ENCODE measurements at regions not wholly inside any gene's neighbourhood (a gene's known extent, or its start where the extent isn't known, plus 50 kb on each side); places are given as distances from the start of the nearest gene placed in this dataset.
A peak's percentile ranks its signal among the peaks of the same experiment; 100 is the strongest.
"Not testable (repeated sequence)": the region's sequence is repeated elsewhere in the genome, so short reads cannot be mapped to it uniquely, and the experiment has no call there.

- peak in 2 of 3 experiments; percentile 52 to 74 for DNase-seq
These were observed 227.1 kb upstream of the NBPF12 start for GRCh38 chr1:146710838-146711521.

- not testable (repeated sequence) for DNase-seq
These were observed 228.8 kb upstream of the NBPF12 start for GRCh38 chr1:146709302-146709701.

GRCh38 chr1:146704162-146704724, 233.9 kb upstream of the NBPF12 start:
- DNase-seq: not testable (repeated sequence)

GRCh38 chr1:146701320-146701719, 236.8 kb upstream of the NBPF12 start:
- not testable (repeated sequence) for DNase-seq

- not testable (repeated sequence) for DNase-seq
These were observed 242.7 kb upstream of the NBPF12 start for GRCh38 chr1:146695388-146695787.

- DNase-seq: not testable (repeated sequence)
These were observed 246.3 kb upstream of the NBPF12 start for GRCh38 chr1:146691798-146692197.

GRCh38 chr1:146688893-146689292, 249.2 kb upstream of the NBPF12 start:
- DNase-seq: not testable (repeated sequence)

GRCh38 chr1:146686777-146687366, 251.3 kb upstream of the NBPF12 start:
- DNase-seq: not testable (repeated sequence)

- not testable (repeated sequence) for DNase-seq
These were observed 255.0 kb upstream of the NBPF12 start for GRCh38 chr1:146683126-146683429.

GRCh38 chr1:146682227-146683125, 255.6 kb upstream of the NBPF12 start:
- not testable (repeated sequence) for DNase-seq

- DNase-seq: not testable (repeated sequence)
These were observed 264.3 kb upstream of the NBPF12 start for GRCh38 chr1:146673729-146674299.

GRCh38 chr1:146672608-146673007, 265.5 kb upstream of the NBPF12 start:
- DNase-seq: not testable (repeated sequence)

- not testable (repeated sequence) for DNase-seq
These were observed 266.5 kb upstream of the NBPF12 start for GRCh38 chr1:146671588-146671987.

- DNase-seq: not testable (repeated sequence)
These were observed 267.1 kb upstream of the NBPF12 start for GRCh38 chr1:146670832-146671566.

- DNase-seq: not testable (repeated sequence)
These were observed 271.8 kb upstream of the NBPF12 start for GRCh38 chr1:146666275-146666674.

- not testable (repeated sequence) for DNase-seq
These were observed 277.9 kb upstream of the NBPF12 start for GRCh38 chr1:146660242-146660641.

GRCh38 chr1:146656356-146657060, 281.6 kb upstream of the NBPF12 start:
- DNase-seq: not testable (repeated sequence)

- DNase-seq: not testable (repeated sequence)
These were observed 283.4 kb upstream of the NBPF12 start for GRCh38 chr1:146654763-146655162.

GRCh38 chr1:146645978-146646604, 292.0 kb upstream of the NBPF12 start:
- peak in 1 of 3 experiments; percentile 36 for DNase-seq

GRCh38 chr1:146641534-146641933, 296.6 kb upstream of the NBPF12 start:
- DNase-seq: not testable (repeated sequence)

- DNase-seq: peak in 1 of 3 experiments; percentile 84
These were observed 297.5 kb upstream of the NBPF12 start for GRCh38 chr1:146640671-146641070.
